ENCODE measurements at regions not wholly inside any gene's neighbourhood (a gene's known extent, or its start where the extent isn't known, plus 50 kb on each side); places are given as distances from the start of the nearest gene placed in this dataset.
A peak's percentile ranks its signal among the peaks of the same experiment; 100 is the strongest.

DNA sequence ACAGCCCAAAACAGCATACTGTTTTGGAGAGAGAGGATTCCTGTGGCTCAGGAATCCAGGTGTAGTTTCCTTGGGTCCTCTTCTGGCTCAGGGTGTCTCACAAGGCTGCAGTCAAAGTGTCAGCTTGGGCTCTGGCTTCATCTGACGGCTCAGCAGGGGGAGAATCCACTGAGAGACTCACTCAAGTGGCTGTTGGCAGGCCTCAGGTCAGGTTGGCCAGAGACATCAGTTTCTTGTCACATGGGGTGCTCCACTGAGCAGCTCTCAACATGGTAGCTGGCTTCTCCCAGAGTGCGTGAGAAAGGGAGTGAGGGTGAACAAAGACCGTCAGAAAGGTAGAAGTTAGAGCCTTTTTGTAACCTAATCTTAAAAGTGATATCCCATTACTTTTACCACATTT lies 168.4 kb downstream of the SOCS6 start:
- DNase-seq, result no peak
- no peak overlapping the region for H3K27ac ChIP-seq
- in situ Hi-C loops (cut with HindIII; ENCODE audit: low pct_ligation_motif_present, low sequenced_read_pairs), result no loop called here

DNA sequence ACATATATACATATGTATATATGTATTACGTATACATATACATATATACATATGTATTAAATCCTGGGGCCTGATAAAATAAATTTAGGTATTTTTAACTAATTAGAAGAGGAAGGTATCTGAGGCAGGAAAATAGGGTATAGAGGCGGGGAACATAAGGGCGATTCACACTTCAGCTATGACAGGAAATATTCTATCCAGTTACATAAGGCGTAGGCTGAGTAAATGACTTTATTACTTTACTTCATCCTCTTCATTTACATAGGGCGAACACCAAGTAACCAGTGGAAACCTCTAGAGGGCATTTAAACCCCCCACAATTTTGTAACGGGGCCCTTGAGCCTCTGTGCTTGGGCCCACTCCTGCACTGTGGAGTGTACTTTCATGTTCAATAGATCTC lies 167.5 kb downstream of the SOCS6 start:
- DNase-seq, result no peak
- H3K27me3 ChIP-seq (replicated peaks), result no peaks in the 10 kb centered on the region
- no peak for TF ChIP-seq CTCF (IDR thresholded peaks at IDR 0.05; ENCODE audit: low read depth, low read length, missing control alignments)
- no peak overlapping the region for H3K4me3 ChIP-seq (ENCODE audit: low read depth, low read length)
- no peak overlapping the region for H3K27ac ChIP-seq
- no peaks in the 10 kb centered on the region for H3K36me3 ChIP-seq (replicated peaks)
- in situ Hi-C loops (cut with HindIII; ENCODE audit: low pct_ligation_motif_present, low sequenced_read_pairs), result no loop called here

More for the DNA sequence above, 168.4 kb downstream of the SOCS6 start:
- H3K4me3 ChIP-seq (ENCODE audit: low read depth, low read length), result no peak overlapping the region
- no peaks in the 10 kb centered on the region for H3K27me3 ChIP-seq (replicated peaks)
- no peaks in the 10 kb centered on the region for H3K36me3 ChIP-seq (replicated peaks)
- no peak for TF ChIP-seq CTCF (IDR thresholded peaks at IDR 0.05; ENCODE audit: low read depth, low read length, missing control alignments)

GRCh38 chr18:70455731-70456130 lies 166.9 kb downstream of the SOCS6 start:
- Histone ChIP-seq H3K27me3 (replicated peaks) (no peaks in the 10 kb centered on the region), H3K4me3 (ENCODE audit: low read depth, low read length) (no peak overlapping the region), H3K27ac (no peak overlapping the region), H3K36me3 (replicated peaks) (no peaks in the 10 kb centered on the region)
- in situ Hi-C loops (cut with HindIII; ENCODE audit: low pct_ligation_motif_present, low sequenced_read_pairs), result no loop called here
- no peak for DNase-seq
- TF ChIP-seq CTCF (IDR thresholded peaks at IDR 0.05; ENCODE audit: low read depth, low read length, missing control alignments), result no peak

DNA sequence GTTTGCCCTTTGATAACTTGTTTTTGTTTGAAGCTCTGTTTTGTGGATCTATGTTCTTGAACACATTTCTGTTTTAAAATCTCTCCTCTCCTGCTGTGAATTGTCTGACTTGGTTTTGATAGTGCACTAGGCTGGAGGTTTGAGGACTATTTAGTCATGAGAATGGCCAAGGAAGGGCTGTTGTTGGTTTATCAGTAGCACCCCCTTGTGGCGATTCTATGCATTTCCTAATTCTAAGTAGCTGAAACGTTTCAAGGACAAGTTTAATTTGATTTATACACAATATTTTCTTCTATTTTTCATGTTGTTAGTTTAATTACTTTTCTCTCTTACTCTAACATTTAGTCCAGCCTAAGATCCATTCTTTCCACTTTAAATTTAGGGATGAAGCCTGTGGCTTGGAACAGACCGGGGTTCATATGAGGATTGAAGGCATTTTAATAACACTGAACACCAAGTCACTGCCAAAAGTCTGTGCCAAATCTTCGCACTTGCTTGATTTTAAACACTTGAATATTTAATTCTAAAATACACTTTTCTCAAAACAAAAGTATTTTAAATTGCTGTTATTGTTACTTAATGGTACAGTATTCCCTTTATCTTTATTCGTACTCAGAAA lies 166.0 kb downstream of the SOCS6 start:
- in situ Hi-C loops (cut with HindIII; ENCODE audit: low pct_ligation_motif_present, low sequenced_read_pairs), result no loop called here
- no peak overlapping the region for H3K27ac ChIP-seq
- H3K36me3 ChIP-seq (replicated peaks), result no peaks in the 10 kb centered on the region
- peak; percentile 83 for TF ChIP-seq CTCF (IDR thresholded peaks at IDR 0.05; ENCODE audit: low read depth, low read length, missing control alignments)
- no peaks in the 10 kb centered on the region for H3K27me3 ChIP-seq (replicated peaks)
- no peak overlapping the region for H3K4me3 ChIP-seq (ENCODE audit: low read depth, low read length)
- DNase-seq, result peak; percentile 74

DNA sequence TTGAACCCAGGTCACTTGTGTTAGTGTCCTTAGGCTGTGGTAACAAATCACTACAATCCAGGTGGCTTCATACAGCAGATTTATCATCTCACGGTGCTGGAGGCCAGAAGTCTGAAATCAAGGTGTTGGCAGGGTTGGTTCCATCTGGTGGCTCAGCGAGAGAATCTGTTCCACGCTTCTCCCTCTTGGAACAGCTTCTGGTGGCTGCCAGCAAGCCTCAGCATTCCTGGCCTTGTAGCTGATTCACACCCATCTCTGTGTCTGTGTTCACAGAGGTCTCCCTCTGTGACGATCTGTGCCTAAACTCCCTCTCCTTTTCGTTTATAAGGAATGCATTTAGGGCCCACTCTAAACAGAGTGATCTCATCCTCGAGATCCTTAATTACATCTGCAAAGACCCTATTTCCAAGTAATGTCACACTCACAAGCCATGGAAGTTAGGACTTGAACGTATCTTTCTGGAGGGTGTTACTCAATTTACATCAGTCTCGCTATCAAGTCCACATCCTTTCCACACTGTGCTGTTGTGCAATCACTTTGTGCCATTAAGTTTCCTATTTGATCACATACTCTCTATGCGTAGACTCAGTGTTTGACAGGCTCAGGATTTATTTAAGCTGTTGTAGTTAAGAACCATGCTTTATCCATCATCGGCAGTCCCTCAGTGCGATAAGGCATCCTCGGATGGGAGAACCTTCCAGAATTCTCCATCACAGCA lies 164.4 kb downstream of the SOCS6 start:
- in situ Hi-C loops (cut with HindIII; ENCODE audit: low pct_ligation_motif_present, low sequenced_read_pairs), result no loop called here
- DNase-seq, result no peak
- Histone ChIP-seq H3K36me3 (replicated peaks) (no peaks in the 10 kb centered on the region), H3K27me3 (replicated peaks) (no peaks in the 10 kb centered on the region), H3K4me3 (ENCODE audit: low read depth, low read length) (no peak overlapping the region), H3K27ac (no peak overlapping the region)
- no peak for TF ChIP-seq CTCF (IDR thresholded peaks at IDR 0.05; ENCODE audit: low read depth, low read length, missing control alignments)

All from brain microvascular endothelial cell (primary cell).